Lower lobe of right lung (tissue), 2 donors: ENCODE measurements at regions not wholly inside any gene's neighbourhood (a gene's known extent, or its start where the extent isn't known, plus 50 kb on each side); places are given as distances from the start of the nearest gene placed in this dataset.

Source experiments
- ATAC-seq, 2 donors: fragments of 200-7000 bp; cut with Tn5 transposase; one replicate each; pipeline ENCODE4 v1.9.1; 2020 to 2022; ENCODE audit warnings: mild to moderate bottlenecking in 2 of 2, moderate library complexity in 2 of 2
- DNase-seq: peaks from one replicate; pipeline ENCODE4 v3.0.0-alpha.2; 2020
- H3K27ac ChIP-seq: fragments of 200-600 bp; one replicate; pipeline ENCODE4 v1.8.0; 2022
- H3K27me3 ChIP-seq: fragments of 200-600 bp; one replicate; pipeline ENCODE4 v1.8.0; 2022; ENCODE audit warnings: low read depth
- H3K36me3 ChIP-seq: fragments of 200-600 bp; one replicate; pipeline ENCODE4 v1.8.0; 2022; ENCODE audit warnings: mild to moderate bottlenecking
- H3K4me1 ChIP-seq: fragments of 200-600 bp; one replicate; pipeline ENCODE4 v1.8.0; 2022
- H3K4me3 ChIP-seq: fragments of 200-600 bp; one replicate; pipeline ENCODE4 v1.8.0; 2022; ENCODE audit warnings: mild to moderate bottlenecking
- H3K9me3 ChIP-seq: fragments of 200-600 bp; one replicate; pipeline ENCODE4 v1.8.0; 2022
- CTCF ChIP-seq: fragments of 200-600 bp; IDR thresholded peaks from one replicate; pipeline ENCODE4 v1.8.0; 2022; ENCODE audit warnings: antibody characterized with exemption, mild to moderate bottlenecking
- intact Hi-C: fragments of 100-400 bp; cut with DNase I; formaldehyde crosslinking; loops from one replicate; pipeline ENCODE4 v1.11.0; 2022
- donor health status: DM: no; HTN: yes; CAD: no; lungs with severe emphysema.

- DNase-seq (no peak), ATAC-seq (peak; percentile 34 to 49)
- no peaks in the 10 kb centered on the region for H3K27me3 ChIP-seq
- no peaks in the 10 kb centered on the region for H3K36me3 ChIP-seq
- no peak overlapping the region for H3K4me3 ChIP-seq
- H3K27ac ChIP-seq, result peak overlapping the region; percentile 76
- H3K4me1 ChIP-seq, result peaks cover 33% of the 10 kb centered on the region
- no peak for TF ChIP-seq CTCF
- no peaks in the 10 kb centered on the region for H3K9me3 ChIP-seq
- intact Hi-C loops, result no loop called here
These were observed 472.9 kb downstream of the FOXO1 start for GRCh38 chr13:40193286-40194223.

GRCh38 chr13:40194224-40194806 lies 472.1 kb downstream of the FOXO1 start:
- intact Hi-C loops, result no loop called here
- Histone ChIP-seq H3K9me3 (no peaks in the 10 kb centered on the region), H3K27ac (peak overlapping the region; percentile 76), H3K27me3 (no peaks in the 10 kb centered on the region), H3K4me1 (peaks cover 33% of the 10 kb centered on the region), H3K4me3 (no peak overlapping the region), H3K36me3 (no peaks in the 10 kb centered on the region)
- no peak for TF ChIP-seq CTCF
- ATAC-seq (peak; percentile 19 to 54), DNase-seq (no peak)

DNA sequence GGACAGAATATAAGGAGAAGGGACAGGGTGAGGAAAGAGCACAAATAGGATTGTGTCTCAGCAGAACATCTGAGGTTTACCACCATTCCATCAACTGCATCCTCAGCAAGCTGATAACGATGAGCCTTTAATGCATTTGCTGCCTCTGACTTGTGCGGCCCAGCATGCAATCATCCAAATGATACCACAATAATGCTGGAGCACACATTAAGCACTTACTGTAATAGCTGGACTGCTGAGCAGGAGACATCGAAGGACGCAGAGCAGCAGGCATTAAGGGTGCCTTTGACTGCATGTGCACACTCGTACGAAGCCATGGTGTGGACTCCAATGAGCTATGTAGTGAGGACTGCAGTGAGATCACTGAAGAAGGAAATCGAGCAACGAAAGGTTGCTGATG lies 469.4 kb downstream of the FOXO1 start:
- no peak overlapping the region for H3K4me3 ChIP-seq
- no peak for ATAC-seq
- intact Hi-C loops, result no loop called here

DNA sequence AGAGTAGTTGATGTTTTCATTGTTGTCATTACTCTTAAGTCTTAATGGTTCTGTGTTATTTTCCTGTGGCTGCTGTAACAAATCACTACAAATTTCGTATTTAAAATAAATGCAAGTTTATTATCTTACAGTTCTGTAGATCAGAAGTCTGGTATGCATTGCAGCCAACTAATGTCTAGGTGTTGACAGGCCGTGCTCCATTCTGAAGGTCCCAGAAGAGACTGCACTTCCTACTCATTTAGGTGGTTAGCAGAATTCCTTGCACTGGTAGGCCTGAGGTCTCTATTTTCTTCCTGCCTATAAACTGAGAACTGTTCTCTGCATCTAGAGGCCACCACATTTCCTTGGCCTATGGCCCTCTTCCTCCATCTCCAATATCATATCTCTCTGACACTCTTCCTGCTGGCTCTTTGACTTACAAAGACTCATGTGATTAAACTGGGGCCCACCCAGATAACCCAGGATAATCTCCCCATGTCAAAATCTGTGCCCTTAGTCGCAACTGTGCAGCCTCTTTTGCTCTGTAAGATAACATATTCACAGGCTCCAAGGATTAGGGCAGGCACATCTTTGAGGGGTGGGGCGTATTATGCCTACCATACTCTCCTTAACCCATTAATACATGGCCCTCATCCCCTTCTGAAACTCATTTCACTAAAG lies 468.4 kb downstream of the FOXO1 start:
- H3K36me3 ChIP-seq, result no peaks in the 10 kb centered on the region
- no peak overlapping the region for H3K4me3 ChIP-seq
- no peak for DNase-seq
- H3K27ac ChIP-seq, result no peak overlapping the region
- no peaks in the 10 kb centered on the region for H3K9me3 ChIP-seq
- ATAC-seq, result no peak
- TF ChIP-seq CTCF, result no peak
- no peaks in the 10 kb centered on the region for H3K27me3 ChIP-seq
- peaks cover 2% of the 10 kb centered on the region for H3K4me1 ChIP-seq
- intact Hi-C loops, result no loop called here

More for the DNA sequence above, 469.4 kb downstream of the FOXO1 start:
- Histone ChIP-seq H3K27me3 (no peaks in the 10 kb centered on the region), H3K36me3 (no peaks in the 10 kb centered on the region), H3K4me1 (peaks cover 12% of the 10 kb centered on the region), H3K27ac (no peak overlapping the region), H3K9me3 (no peaks in the 10 kb centered on the region)
- DNase-seq, result no peak
- TF ChIP-seq CTCF, result no peak

GRCh38 chr13:40200273-40200978 lies 466.0 kb downstream of the FOXO1 start:
- Histone ChIP-seq H3K4me3 (no peak overlapping the region), H3K4me1 (no peaks in the 10 kb centered on the region), H3K27ac (no peak overlapping the region), H3K9me3 (no peaks in the 10 kb centered on the region), H3K27me3 (no peaks in the 10 kb centered on the region), H3K36me3 (no peaks in the 10 kb centered on the region)
- intact Hi-C loops, result no loop called here
- no peak for TF ChIP-seq CTCF
- no peak for DNase-seq
- no peak for ATAC-seq
